IMR-90 (cell line): ENCODE measurements at regions not wholly inside any gene's neighbourhood (a gene's known extent, or its start where the extent isn't known, plus 50 kb on each side); places are given as distances from the start of the nearest gene placed in this dataset.

Experiments used
- ATAC-seq: fragments of 200-7000 bp; cut with Tn5 transposase; 2 replicates; pipeline ENCODE4 v1.9.1; 2020; ENCODE audit warnings: low read depth, mild to moderate bottlenecking, moderate library complexity
- BruUV-seq: library from RNA; stranded (reverse); fragments of 400-500 nt; replicated peaks from 2 replicates; lab custom pipeline; 2021; lab: Mats Ljungman, UMichigan
- CTCF ChIA-PET: fragments of 300-600 bp; formaldehyde crosslinking; extraction: SDS; loops from one replicate; lab custom pipeline; 2021; ENCODE audit warnings: antibody characterized with exemption; lab: Yijun Ruan, JAX
- POLR2A ChIA-PET: fragments of 300-600 bp; sonication (Branson Sonifier 250); formaldehyde crosslinking; loops from one replicate; lab custom pipeline; 2022; ENCODE audit warnings: antibody characterized with exemption; ENCODE audit not compliant: unreplicated experiment; lab: Charles Lee
- DNase-seq: peaks from one replicate; pipeline ENCODE4 v3.0.0; 2013
- H2AFZ ChIP-seq: replicated peaks from 2 replicates; pipeline ENCODE3; 2013; ENCODE audit warnings: low read length, mild to moderate bottlenecking; ENCODE audit not compliant: poor library complexity
- H2AK5ac ChIP-seq: 2 replicates; pipeline ENCODE4 v1.6.1; 2013; ENCODE audit warnings: low read depth, low read length, inconsistent platforms
- H2AK9ac ChIP-seq: replicated peaks from 2 replicates; pipeline ENCODE3; 2013; ENCODE audit warnings: mild to moderate bottlenecking, low read depth, low read length, moderate library complexity; ENCODE audit not compliant: poor library complexity
- H2BK120ac ChIP-seq: 2 replicates; pipeline ENCODE4 v1.6.1; 2013; ENCODE audit warnings: low read depth, low read length, inconsistent platforms
- H2BK15ac ChIP-seq: 3 replicates; pipeline ENCODE4 v1.6.1; 2013; ENCODE audit warnings: low read depth, low read length, inconsistent platforms
- H2BK20ac ChIP-seq: 2 replicates; pipeline ENCODE4 v1.6.1; 2013; ENCODE audit warnings: low read depth, mild to moderate bottlenecking, inconsistent platforms, low read length, moderate library complexity
- H2BK5ac ChIP-seq: 2 replicates; pipeline ENCODE4 v1.6.1; 2013; ENCODE audit warnings: mild to moderate bottlenecking, low read depth, low read length, inconsistent platforms; ENCODE audit not compliant: poor library complexity, severe bottlenecking
- H3K14ac ChIP-seq: replicated peaks from 2 replicates; pipeline ENCODE4 v1.6.1; 2013; ENCODE audit warnings: low read depth, low read length, inconsistent platforms
- H3K18ac ChIP-seq: 2 replicates; pipeline ENCODE4 v1.6.1; 2013; ENCODE audit warnings: low read depth, low read length, control low read depth
- H3K23ac ChIP-seq: 2 replicates; pipeline ENCODE4 v1.6.1; 2013; ENCODE audit warnings: low read depth, low read length, inconsistent platforms
- H3K27ac ChIP-seq: 2 replicates; pipeline ENCODE4 v1.5.1; 2013; ENCODE audit warnings: mild to moderate bottlenecking, control low read depth, low read length; ENCODE audit not compliant: insufficient read depth
- H3K27me3 ChIP-seq: 2 replicates; pipeline ENCODE4 v1.6.1; 2013; ENCODE audit warnings: low read length; ENCODE audit not compliant: control insufficient read depth, insufficient read depth
- H3K36me3 ChIP-seq: 2 replicates; pipeline ENCODE4 v1.6.1; 2013; ENCODE audit warnings: low read length, mixed read lengths; ENCODE audit not compliant: control insufficient read depth, insufficient read depth
- H3K4ac ChIP-seq: 2 replicates; pipeline ENCODE4 v1.6.1; 2013; ENCODE audit warnings: low read depth, low read length, inconsistent platforms
- H3K4me1 ChIP-seq: 2 replicates; pipeline ENCODE4 v1.6.1; 2013; ENCODE audit warnings: low read length, mixed read lengths; ENCODE audit not compliant: control insufficient read depth, insufficient read depth
- H3K4me2 ChIP-seq: 2 replicates; pipeline ENCODE4 v1.6.1; 2013; ENCODE audit warnings: low read depth, mild to moderate bottlenecking, control low read depth, low read length, moderate library complexity
- H3K4me3 ChIP-seq: 2 replicates; pipeline ENCODE4 v1.5.1; 2013; ENCODE audit warnings: low read depth, mild to moderate bottlenecking, control low read depth, low read length, moderate library complexity; ENCODE audit not compliant: insufficient read depth
- H3K56ac ChIP-seq: 2 replicates; pipeline ENCODE4 v1.6.1; 2013; ENCODE audit warnings: low read length, inconsistent platforms; ENCODE audit not compliant: insufficient read depth; ENCODE audit errors: extremely low read depth
- H3K79me1 ChIP-seq, 2 experiments: 2 replicates each; pipeline ENCODE4 v1.6.1; 2013; ENCODE audit warnings: low read length in 2 of 2, inconsistent platforms in 1 of 2, low read depth in 1 of 2
- H3K9ac ChIP-seq: 2 replicates; pipeline ENCODE4 v1.6.1; 2013; ENCODE audit warnings: low read depth, low read length, control low read depth
- H3K9me1 ChIP-seq: 2 replicates; pipeline ENCODE4 v1.6.1; 2013; ENCODE audit warnings: low read length, inconsistent platforms; ENCODE audit not compliant: insufficient read depth
- H3K9me3 ChIP-seq: 2 replicates; pipeline ENCODE4 v1.6.1; 2013; ENCODE audit warnings: low read length; ENCODE audit not compliant: control insufficient read depth, insufficient read depth
- H4K20me1 ChIP-seq: 2 replicates; pipeline ENCODE4 v1.6.1; 2013; ENCODE audit warnings: low read length, inconsistent platforms; ENCODE audit not compliant: insufficient read depth
- H4K5ac ChIP-seq: 2 replicates; pipeline ENCODE4 v1.6.1; 2013; ENCODE audit warnings: mild to moderate bottlenecking, low read depth, low read length, control low read depth
- H4K8ac ChIP-seq, 2 experiments: 2 replicates each; pipeline ENCODE4 v1.6.1; 2013; ENCODE audit warnings: low read depth in 2 of 2, low read length in 2 of 2, control low read depth in 1 of 2, inconsistent platforms in 1 of 2
- H4K91ac ChIP-seq: 2 replicates; pipeline ENCODE4 v1.6.1; 2013; ENCODE audit warnings: low read depth, low read length, inconsistent platforms; ENCODE audit not compliant: insufficient read depth
- BHLHE40 ChIP-seq: fragments of 150-350 bp; IDR thresholded peaks from 2 replicates; pipeline ENCODE4 v1.6.1; 2016; ENCODE audit warnings: mild to moderate bottlenecking, low read depth, low read length
- ELK1 ChIP-seq: fragments of 150-350 bp; IDR thresholded peaks from 2 replicates; pipeline ENCODE4 v1.6.1; 2016; ENCODE audit warnings: low read depth, mild to moderate bottlenecking, low read length, moderate library complexity, borderline replicate concordance
- FOS ChIP-seq: fragments of 150-350 bp; IDR thresholded peaks from 2 replicates; pipeline ENCODE4 v1.6.1; 2016; ENCODE audit warnings: low read depth, low read length
- MAZ ChIP-seq: IDR thresholded peaks from 2 replicates; pipeline ENCODE4 v1.6.1; 2012; ENCODE audit warnings: low read depth, mild to moderate bottlenecking, low read length, improper control_type of control experiment, moderate library complexity, borderline replicate concordance
- NFE2L2 ChIP-seq: fragments of 150-350 bp; IDR thresholded peaks from 2 replicates; pipeline ENCODE4 v1.6.1; 2016; ENCODE audit warnings: low read depth, mild to moderate bottlenecking, low read length
- RFX5 ChIP-seq: IDR thresholded peaks from 2 replicates; pipeline ENCODE4 v1.8.0; 2012; ENCODE audit warnings: low read depth, mild to moderate bottlenecking, low read length, moderate library complexity
- SMC3 ChIP-seq: fragments of 150-350 bp; IDR thresholded peaks from 2 replicates; pipeline ENCODE4 v1.6.1; 2016; ENCODE audit warnings: low read depth, mild to moderate bottlenecking, antibody characterized with exemption, low read length, moderate library complexity
- USF2 ChIP-seq: fragments of 150-350 bp; IDR thresholded peaks from 2 replicates; pipeline ENCODE4 v1.6.1; 2017; ENCODE audit warnings: mild to moderate bottlenecking, antibody characterized with exemption, low read length, low read depth
- WGBS, 2 experiments: methylation state at CpG; one replicate each; pipeline versions ENCODE4 v1.1.5 to v1.1.7; 2013; ENCODE audit warnings: missing lambda C conversion rate in 2 of 2; ENCODE audit not compliant: insufficient read length in 1 of 2; ENCODE audit errors: extremely low coverage in 2 of 2; 5-methylcytosine and 5-hydroxymethylcytosine counted together
- dilution Hi-C: fragments of 300-500 bp; cut with HindIII; formaldehyde crosslinking; loops from one replicate; pipeline ENCODE4 v1.14.3; 2018; ENCODE audit warnings: low sequenced_read_pairs; ENCODE audit not compliant: unreplicated experiment
- in situ Hi-C: fragments of 300-500 bp; cut with MboI; formaldehyde crosslinking; loops from 3 replicates; pipeline ENCODE4 v1.14.3; 2019; ENCODE audit warnings: low sequenced_read_pairs, inconsistent platforms, mixed read lengths
- intact Hi-C: fragments of 100-400 bp; cut with micrococcal nuclease; formaldehyde crosslinking; loops from 2 replicates; pipeline ENCODE4 v1.10.0; 2022

GRCh38 chr6:138562691-138563090, 63.4 kb upstream of the NHSL1 start:
- Histone ChIP-seq H3K14ac (no peak overlapping the region), H3K4me3 (no peak overlapping the region), H2BK120ac (no peak overlapping the region), H3K36me3 (no peaks in the 10 kb centered on the region), H3K56ac (no peak overlapping the region), H4K20me1 (no peaks in the 10 kb centered on the region), H2BK20ac (no peak overlapping the region), H3K9me1 (peaks cover 3% of the 10 kb centered on the region; the same call in 1 of the 2 replicates), H2AK9ac (no peak overlapping the region), H4K8ac (no peak overlapping the region), H3K4ac (no peak overlapping the region), H3K23ac (no peak overlapping the region), H2AFZ (no peak overlapping the region), H3K9ac (no peak overlapping the region), H3K9me3 (no peaks in the 10 kb centered on the region), H2BK15ac (no peak overlapping the region), H3K4me1 (no peaks in the 10 kb centered on the region), H3K79me1 (peaks cover 26 to 46% of the 10 kb centered on the region in 2 experiments), H2BK5ac (no peak overlapping the region), H3K4me2 (no peak overlapping the region), H2AK5ac (no peak overlapping the region), H4K91ac (no peak overlapping the region), H3K27me3 (no peaks in the 10 kb centered on the region), H4K5ac (no peak overlapping the region), H3K27ac (no peak overlapping the region), H3K18ac (no peak overlapping the region)
- in situ Hi-C loops, result no loop called here
- dilution Hi-C loops, result no loop called here
- ATAC-seq (no peak), DNase-seq (no peak)
- intact Hi-C loops, result no loop called here
- WGBS, 2 experiments, result 100% methylated on average over 1 of the region's 8 CpGs; no CpG with 5 or more reads in 1 of the 2 experiments
- POLR2A ChIA-PET, result no interaction called here
- no peak for TF ChIP-seq NFE2L2
- no peak for TF ChIP-seq ELK1
- no peak for TF ChIP-seq RFX5
- TF ChIP-seq BHLHE40, result no peak
- TF ChIP-seq FOS, result no peak
- no peak for TF ChIP-seq MAZ
- no peak for TF ChIP-seq USF2
- no peak for TF ChIP-seq SMC3
- no TSS peak for BruUV-seq
- CTCF ChIA-PET, result no interaction called here
